IPS DF 6.9 (cell line): ENCODE measurements at regions not wholly inside any gene's neighbourhood (a gene's known extent, or its start where the extent isn't known, plus 50 kb on each side); places are given as distances from the start of the nearest gene placed in this dataset.
"Not testable (repeated sequence)": the region's sequence is repeated elsewhere in the genome, so short reads cannot be mapped to it uniquely, and the experiment has no call there.

Source experiments
- DNase-seq: peaks from one replicate; pipeline ENCODE4 v3.0.0-alpha.2; 2013; ENCODE audit warnings: low read depth, low spot score
- H3K27ac ChIP-seq: one replicate; pipeline ENCODE4 v1.5.1; 2013; ENCODE audit warnings: low read length, control low read depth
- H3K27me3 ChIP-seq: 2 replicates; pipeline ENCODE4 v1.6.1; 2013; ENCODE audit warnings: mild to moderate bottlenecking, low read length; ENCODE audit not compliant: control insufficient read depth, insufficient read depth
- H3K36me3 ChIP-seq: 2 replicates; pipeline ENCODE4 v1.6.1; 2013; ENCODE audit warnings: low read length; ENCODE audit not compliant: control insufficient read depth, insufficient read depth
- H3K4me1 ChIP-seq: 2 replicates; pipeline ENCODE4 v1.6.1; 2013; ENCODE audit warnings: low read length; ENCODE audit not compliant: control insufficient read depth, insufficient read depth
- H3K4me3 ChIP-seq: 2 replicates; pipeline ENCODE4 v1.5.1; 2013; ENCODE audit warnings: mild to moderate bottlenecking, low read length
- H3K9me3 ChIP-seq: 2 replicates; pipeline ENCODE4 v1.6.1; 2013; ENCODE audit warnings: low read length, inconsistent platforms; ENCODE audit not compliant: control insufficient read depth, insufficient read depth
- WGBS: extraction: QIAGEN DNeasy Blood & Tissue Kit; methylation state at CpG from one replicate; pipeline ENCODE4 v1.1.7; 2013; ENCODE audit warnings: mixed read lengths, missing lambda C conversion rate; ENCODE audit not compliant: insufficient read length, insufficient coverage; 5-methylcytosine and 5-hydroxymethylcytosine counted together

DNA sequence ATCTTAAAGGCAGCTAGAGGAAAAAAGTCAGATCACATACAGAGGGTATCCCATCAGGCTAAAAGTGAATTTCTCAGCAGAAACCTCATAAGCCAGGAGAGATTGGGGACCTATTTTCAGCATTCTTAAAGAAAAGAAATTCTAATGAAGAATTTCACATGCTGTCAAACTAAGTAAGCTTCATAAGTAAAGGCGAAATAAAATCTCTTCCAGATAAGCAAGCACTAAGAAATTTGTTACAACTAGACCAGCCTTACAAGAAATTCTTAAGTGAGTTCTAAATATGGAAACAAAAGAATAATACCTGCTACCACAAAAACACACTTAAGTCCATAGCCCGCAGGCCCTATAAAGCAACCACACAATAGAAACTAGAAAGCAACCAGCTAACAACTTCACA lies 186.1 kb downstream of the ETAA1 start:
- H3K4me3 ChIP-seq, result no peak overlapping the region
- no peaks in the 10 kb centered on the region for H3K27me3 ChIP-seq
- H3K27ac ChIP-seq, result no peak overlapping the region
- WGBS, result no CpG with 5 or more reads among the region's 2 CpGs
- H3K9me3 ChIP-seq, result no peaks in the 10 kb centered on the region
- H3K36me3 ChIP-seq, result no peaks in the 10 kb centered on the region
- DNase-seq, result no peak
- H3K4me1 ChIP-seq, result no peaks in the 10 kb centered on the region

DNA sequence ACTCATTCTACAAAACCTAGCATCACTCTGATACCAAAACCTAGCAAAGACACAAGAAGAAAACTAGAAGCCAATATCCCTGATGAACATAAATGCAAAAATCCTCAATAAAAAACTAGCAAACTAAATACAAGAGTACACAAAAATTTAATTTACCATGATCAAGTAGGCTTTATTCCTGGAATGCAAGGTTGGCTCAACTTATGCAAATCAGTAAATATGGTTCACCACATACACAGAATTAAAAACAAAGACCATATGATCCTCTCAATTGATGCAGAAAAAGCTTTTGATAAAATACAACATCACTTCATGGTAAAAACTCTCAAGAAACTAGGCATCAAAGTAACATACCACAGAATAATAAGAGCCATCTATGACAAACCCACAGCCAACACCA lies 188.3 kb downstream of the ETAA1 start:
- no peaks in the 10 kb centered on the region for H3K4me1 ChIP-seq
- H3K27ac ChIP-seq, result no peak overlapping the region
- H3K9me3 ChIP-seq, result no peaks in the 10 kb centered on the region
- H3K36me3 ChIP-seq, result no peaks in the 10 kb centered on the region
- DNase-seq, result no peak
- no peaks in the 10 kb centered on the region for H3K27me3 ChIP-seq
- H3K4me3 ChIP-seq, result no peak overlapping the region

DNA sequence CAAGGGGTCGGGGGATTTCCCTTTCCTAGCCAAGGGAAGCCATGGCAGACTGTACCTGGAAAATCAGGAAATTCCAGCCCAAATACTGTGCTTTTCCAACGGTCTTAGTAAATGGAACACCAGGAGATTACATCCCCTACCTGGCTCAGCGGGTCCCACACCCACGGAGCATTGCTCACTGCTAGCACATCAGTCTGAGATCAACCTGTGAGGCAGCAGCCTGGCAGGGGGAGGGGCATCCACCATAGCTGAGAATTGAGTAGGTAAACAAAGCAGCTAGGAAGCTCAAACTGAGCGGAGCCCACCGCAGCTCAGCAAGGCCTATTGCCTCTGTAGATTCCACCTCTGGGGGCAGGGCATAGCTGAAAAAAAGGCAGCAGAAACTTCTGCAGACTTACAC lies 192.0 kb downstream of the ETAA1 start:
- not testable (repeated sequence) for H3K27ac ChIP-seq, H3K36me3 ChIP-seq, H3K4me1 ChIP-seq, H3K4me3 ChIP-seq, H3K27me3 ChIP-seq, H3K9me3 ChIP-seq, DNase-seq
- WGBS, result no CpG with 5 or more reads among the region's 6 CpGs

DNA sequence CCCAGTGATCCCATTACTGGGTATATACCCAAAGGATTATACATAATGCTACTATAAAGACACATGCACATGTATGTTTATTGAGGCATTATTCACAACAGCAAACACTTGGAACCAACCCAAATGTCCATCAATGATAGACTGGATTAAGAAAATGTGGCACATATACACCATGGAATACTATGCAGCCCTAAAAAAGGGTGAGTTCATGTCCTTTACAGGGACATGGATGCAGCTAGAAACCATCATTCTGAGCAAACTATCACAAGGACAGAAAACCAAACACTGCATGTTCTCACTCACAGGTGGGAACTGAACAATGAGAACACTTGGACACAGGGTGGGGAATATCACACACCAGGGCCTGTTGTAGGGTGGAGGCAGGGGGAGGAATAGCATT lies 197.4 kb downstream of the ETAA1 start:
- H3K36me3 ChIP-seq, H3K27me3 ChIP-seq, H3K4me1 ChIP-seq, H3K4me3 ChIP-seq, H3K27ac ChIP-seq, DNase-seq, H3K9me3 ChIP-seq: not testable (repeated sequence)

DNA sequence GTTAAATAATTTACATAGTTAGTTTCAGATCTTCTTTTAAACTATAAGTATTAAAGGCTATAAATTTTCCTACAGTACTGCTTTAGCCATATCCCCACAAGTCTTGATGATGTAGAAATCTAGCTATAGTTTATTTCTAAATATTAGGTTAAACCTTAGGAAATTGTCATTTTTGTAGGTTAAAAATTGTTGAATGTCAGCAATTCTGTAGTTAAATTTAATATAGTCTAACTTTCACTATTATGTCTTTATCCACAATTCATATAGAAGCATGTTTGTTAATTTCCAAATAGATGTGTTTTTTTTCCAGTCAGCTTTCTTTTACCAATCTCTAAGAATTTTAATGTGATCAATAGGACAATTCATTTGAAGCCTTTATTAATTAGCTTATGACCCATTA lies 199.7 kb downstream of the ETAA1 start:
- H3K27me3 ChIP-seq, result no peaks in the 10 kb centered on the region
- H3K4me1 ChIP-seq, result no peaks in the 10 kb centered on the region
- no peak for DNase-seq
- no peaks in the 10 kb centered on the region for H3K9me3 ChIP-seq
- H3K4me3 ChIP-seq, result no peak overlapping the region
- H3K27ac ChIP-seq, result no peak overlapping the region
- H3K36me3 ChIP-seq, result no peaks in the 10 kb centered on the region

DNA sequence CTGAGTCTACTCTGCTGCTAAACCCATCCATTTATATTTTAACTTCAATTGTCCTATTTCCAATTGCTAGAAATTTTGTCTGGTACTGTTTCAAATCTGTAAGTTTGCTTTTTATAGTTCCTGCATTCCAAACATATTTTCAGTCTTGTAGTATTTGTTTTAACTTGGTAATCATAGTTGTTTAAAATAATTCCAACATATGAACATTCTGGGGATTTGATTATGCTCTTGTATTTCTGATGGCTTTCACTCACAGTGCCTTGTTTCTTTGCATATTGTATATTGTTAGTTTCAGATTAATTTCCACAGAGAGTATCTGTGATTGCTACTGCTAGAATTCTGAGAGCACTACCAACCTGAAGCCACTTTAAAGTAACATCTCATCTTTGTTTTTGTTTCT lies 202.4 kb downstream of the ETAA1 start:
- H3K9me3 ChIP-seq, result no peaks in the 10 kb centered on the region
- no peaks in the 10 kb centered on the region for H3K27me3 ChIP-seq
- H3K4me3 ChIP-seq, result no peak overlapping the region
- H3K36me3 ChIP-seq, result no peaks in the 10 kb centered on the region
- H3K4me1 ChIP-seq, result no peaks in the 10 kb centered on the region
- H3K27ac ChIP-seq, result no peak overlapping the region
- no peak for DNase-seq

DNA sequence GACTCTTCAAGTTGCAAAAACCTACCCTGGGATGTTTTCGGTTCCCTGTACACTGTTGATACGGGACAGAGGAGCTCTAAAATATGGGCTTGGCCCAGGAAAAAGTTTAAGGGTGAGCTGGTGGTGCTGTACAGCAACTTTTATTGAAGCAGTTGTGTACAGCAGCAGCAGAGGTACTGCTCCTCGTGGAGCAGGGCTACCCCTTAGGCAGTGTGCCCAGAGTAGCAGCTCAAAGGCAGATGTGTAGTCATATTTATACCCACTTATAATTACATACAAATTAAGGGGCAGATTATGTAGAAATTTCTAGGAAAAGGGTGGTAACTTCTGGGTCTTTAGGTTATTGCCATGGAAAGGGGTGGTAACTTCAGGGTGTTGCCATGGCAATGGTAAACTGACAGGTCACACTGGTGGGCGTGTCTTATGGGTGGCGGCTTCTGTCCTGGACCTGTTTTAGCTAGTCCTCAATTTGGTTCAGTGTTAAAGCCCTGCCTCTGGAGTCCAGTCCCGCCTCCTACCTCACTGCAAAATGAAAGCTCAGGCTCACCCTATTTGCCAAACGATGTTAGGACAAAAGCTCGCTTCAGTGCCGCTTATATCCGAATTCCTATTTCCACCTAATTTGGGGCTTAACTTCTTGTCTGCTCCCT lies 203.2 kb downstream of the ETAA1 start:
- no peaks in the 10 kb centered on the region for H3K27me3 ChIP-seq
- WGBS, result no CpG with 5 or more reads among the region's 10 CpGs
- no peaks in the 10 kb centered on the region for H3K36me3 ChIP-seq
- H3K4me1 ChIP-seq, result no peaks in the 10 kb centered on the region
- no peak overlapping the region for H3K4me3 ChIP-seq
- H3K9me3 ChIP-seq, result no peaks in the 10 kb centered on the region
- H3K27ac ChIP-seq, result no peak overlapping the region
- peak; percentile 47 for DNase-seq

DNA sequence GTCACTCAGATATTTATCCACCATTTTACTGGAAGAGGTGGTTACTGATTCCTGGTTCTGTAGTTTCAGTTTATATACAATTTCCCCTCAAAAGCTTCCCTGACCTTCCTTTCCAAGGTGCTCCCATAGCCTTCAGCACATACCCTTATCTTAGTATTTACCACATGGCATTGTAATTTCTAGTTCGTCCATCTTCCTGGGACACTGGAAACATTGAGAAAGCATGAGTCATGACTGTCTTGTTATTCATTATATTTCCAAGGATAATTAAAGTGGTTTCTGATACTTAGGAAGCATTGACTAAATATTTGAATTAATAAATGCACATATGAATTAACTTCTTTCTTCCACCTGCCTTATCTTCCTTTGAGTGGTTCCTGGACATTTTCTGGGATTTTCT lies 203.8 kb downstream of the ETAA1 start:
- Histone ChIP-seq H3K36me3 (no peaks in the 10 kb centered on the region), H3K27ac (no peak overlapping the region), H3K4me3 (no peak overlapping the region), H3K27me3 (no peaks in the 10 kb centered on the region), H3K9me3 (no peaks in the 10 kb centered on the region), H3K4me1 (no peaks in the 10 kb centered on the region)
- no peak for DNase-seq
- no CpG with 5 or more reads among the region's 1 CpG for WGBS

DNA sequence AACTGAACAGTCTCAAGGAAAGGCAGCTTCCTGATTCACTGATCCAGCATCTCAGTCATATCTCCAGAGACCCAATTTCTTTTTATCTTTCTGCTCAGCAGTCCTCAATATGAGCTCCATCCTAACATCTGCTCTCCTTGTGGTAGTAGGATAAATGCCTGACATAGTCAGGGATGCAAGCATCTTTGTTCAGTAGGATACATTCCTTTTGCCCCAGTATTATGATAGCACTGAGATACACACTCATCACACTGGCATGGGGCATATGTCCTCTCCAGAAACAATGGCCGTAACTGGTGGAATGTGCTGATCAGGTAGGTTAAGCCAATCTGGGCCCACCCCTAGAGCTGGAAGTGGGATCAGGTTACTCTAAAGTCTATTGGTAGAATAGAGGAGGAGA lies 207.2 kb downstream of the ETAA1 start:
- Histone ChIP-seq H3K4me3 (no peak overlapping the region), H3K36me3 (no peaks in the 10 kb centered on the region), H3K27me3 (no peaks in the 10 kb centered on the region), H3K9me3 (no peaks in the 10 kb centered on the region), H3K4me1 (no peaks in the 10 kb centered on the region), H3K27ac (no peak overlapping the region)
- no peak for DNase-seq
- no CpG with 5 or more reads among the region's 1 CpG for WGBS

DNA sequence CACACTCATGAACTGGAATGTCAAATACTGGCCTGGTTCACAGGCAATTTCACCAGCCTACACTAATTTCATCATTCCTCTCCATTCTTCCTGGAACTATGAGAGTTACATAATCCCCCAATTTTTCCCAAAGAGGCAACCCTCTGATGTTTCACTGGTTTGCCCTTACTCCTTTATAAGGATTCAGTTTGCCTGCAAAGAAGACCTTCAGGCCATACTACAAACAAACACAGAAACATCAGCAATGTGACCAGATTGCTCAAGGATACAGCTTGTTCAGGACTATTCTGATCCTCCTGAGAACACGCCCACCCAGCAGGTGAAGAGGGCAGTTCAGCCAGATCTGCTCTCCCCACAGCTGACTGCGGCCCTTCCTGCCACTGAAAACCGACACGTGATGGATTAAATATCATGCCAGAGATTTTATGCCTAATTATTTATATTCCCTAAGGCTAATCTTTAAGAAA lies 215.5 kb downstream of the ETAA1 start:
- H3K4me1 ChIP-seq, result no peaks in the 10 kb centered on the region
- no peaks in the 10 kb centered on the region for H3K27me3 ChIP-seq
- H3K9me3 ChIP-seq, result no peaks in the 10 kb centered on the region
- H3K4me3 ChIP-seq, result no peak overlapping the region
- no CpG with 5 or more reads among the region's 4 CpGs for WGBS
- H3K36me3 ChIP-seq, result no peaks in the 10 kb centered on the region
- DNase-seq, result no peak
- no peak overlapping the region for H3K27ac ChIP-seq

DNA sequence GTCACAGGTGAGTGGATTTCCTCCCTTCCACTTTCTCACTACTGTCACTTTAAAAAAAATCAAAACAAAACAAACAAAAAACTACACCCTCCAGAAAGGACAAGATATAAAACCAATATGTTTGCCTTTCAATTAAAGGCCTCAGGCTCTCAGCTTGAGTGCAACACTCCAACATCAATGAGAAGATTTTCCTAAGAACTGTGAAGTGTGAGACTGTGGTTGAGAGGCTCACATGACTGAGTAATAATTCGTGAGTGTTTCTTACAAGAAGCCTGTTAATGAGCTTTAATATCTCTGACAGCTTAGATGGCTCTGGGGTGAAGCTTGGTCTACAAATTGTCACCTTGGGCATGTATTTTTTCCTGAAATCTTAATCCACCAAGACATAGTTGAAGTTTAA lies 216.1 kb downstream of the ETAA1 start:
- Histone ChIP-seq H3K27ac (no peak overlapping the region), H3K4me1 (no peaks in the 10 kb centered on the region), H3K27me3 (no peaks in the 10 kb centered on the region), H3K4me3 (no peak overlapping the region), H3K36me3 (no peaks in the 10 kb centered on the region), H3K9me3 (no peaks in the 10 kb centered on the region)
- DNase-seq, result no peak
- WGBS, result no CpG with 5 or more reads among the region's 1 CpG
